K562 (cell line): ENCODE measurements at regions not wholly inside any gene's neighbourhood (a gene's known extent, or its start where the extent isn't known, plus 50 kb on each side); places are given as distances from the start of the nearest gene placed in this dataset.

ENCODE experiments used
- ATAC-seq: fragments of 200-7000 bp; cut with Tn5 transposase; 3 replicates; pipeline ENCODE4 v1.9.1; 2020; ENCODE audit warnings: moderate library complexity
- BruUV-seq: library from RNA; stranded (reverse); fragments of 400-500 nt; replicated peaks from 2 replicates; lab custom pipeline; 2021; lab: Mats Ljungman, UMichigan
- CTCF ChIA-PET: fragments of 300-600 bp; formaldehyde crosslinking; extraction: SDS; loops from one replicate; lab custom pipeline; 2021; ENCODE audit warnings: low intra/inter-chr PET ratio; lab: Yijun Ruan, JAX
- POLR2A ChIA-PET: fragments of 300-600, 350-650 bp; sonication (Branson Sonifier 250); formaldehyde crosslinking; extraction: SDS; loops from one replicate; lab custom pipeline; 2021; ENCODE audit warnings: antibody characterized with exemption, inconsistent platforms; lab: Yijun Ruan, JAX
- DNase-seq, 4 experiments: peaks; one replicate each; pipeline versions ENCODE4 v3.0.0 to v3.0.0-alpha.2; 2011 to 2018; ENCODE audit warnings: low spot score in 3 of 4, mixed read lengths in 3 of 4; ENCODE audit errors: extremely low read depth in 1 of 4
- FAIRE-seq: peaks from 2 replicates; lab custom pipeline; 2011; peaks lifted over from hg19 to GRCh38; lab: Jason Lieb, UNC
- H2AFZ ChIP-seq: 2 replicates; pipeline ENCODE4 v1.6.0; 2011; ENCODE audit warnings: low read depth, low read length, control low read depth, inconsistent platforms
- H3K27ac ChIP-seq: fragments of 200-600 bp; 3 replicates; pipeline ENCODE4 v1.8.0; 2011; ENCODE audit warnings: low read depth, mild to moderate bottlenecking, control low read depth, inconsistent platforms, low read length, moderate library complexity, mixed read lengths; ENCODE audit errors: extremely low read depth
- H3K27me3 ChIP-seq, 2 experiments: fragments of 300-600 bp in 1 of 2; 2 replicates in 1 of 2; 3 replicates in 1 of 2; pipeline versions ENCODE4 v1.6.0 to v1.8.0; 2011; ENCODE audit warnings: inconsistent platforms in 2 of 2, low read length in 2 of 2, mild to moderate bottlenecking in 1 of 2, mixed read lengths in 1 of 2, moderate library complexity in 1 of 2; ENCODE audit not compliant: control insufficient read depth in 2 of 2, insufficient read depth in 2 of 2
- H3K36me3 ChIP-seq: fragments of 300-600 bp; 3 replicates; pipeline ENCODE4 v1.8.0; 2011; ENCODE audit warnings: mild to moderate bottlenecking, low read length, inconsistent platforms; ENCODE audit not compliant: control insufficient read depth, insufficient read depth
- H3K4me1 ChIP-seq, 2 experiments: fragments of 200-600 bp in 1 of 2; replicated peaks in 1 of 2; 2 replicates in 1 of 2; 3 replicates in 1 of 2; pipeline versions ENCODE4 v1.5.1 to v1.8.0; 2011; ENCODE audit warnings: inconsistent platforms in 2 of 2, low read length in 2 of 2, mild to moderate bottlenecking in 1 of 2, mixed read lengths in 1 of 2, moderate library complexity in 1 of 2; ENCODE audit not compliant: control insufficient read depth in 2 of 2, insufficient read depth in 2 of 2
- H3K4me2 ChIP-seq: 2 replicates; pipeline ENCODE4 v1.6.1; 2011; ENCODE audit warnings: low read length, control low read depth, inconsistent platforms, mixed read lengths; ENCODE audit not compliant: insufficient read depth
- H3K4me3 ChIP-seq: fragments of 200-600 bp; sonication (generic), shearing (Covaris generic); 2 replicates; pipeline ENCODE4 v1.5.1; 2016; ENCODE audit warnings: control low read depth, inconsistent platforms
- H3K79me2 ChIP-seq: fragments of 200-600 bp; 3 replicates; pipeline ENCODE4 v1.8.0; 2011; ENCODE audit warnings: low read length, inconsistent platforms; ENCODE audit not compliant: control insufficient read depth, insufficient read depth
- H3K9ac ChIP-seq, 2 experiments: 2 replicates each; pipeline versions ENCODE4 v1.6.0 to v1.6.1; 2011; ENCODE audit warnings: low read depth in 2 of 2, low read length in 2 of 2, control low read depth in 1 of 2, inconsistent platforms in 1 of 2, mild to moderate bottlenecking in 1 of 2, mixed read lengths in 1 of 2; ENCODE audit not compliant: insufficient read depth in 1 of 2
- H3K9me1 ChIP-seq: one replicate; pipeline ENCODE4 v1.6.0; 2011; ENCODE audit warnings: inconsistent platforms, mild to moderate bottlenecking, low read length, moderate library complexity; ENCODE audit not compliant: control insufficient read depth, insufficient read depth
- H3K9me3 ChIP-seq: replicated peaks from 2 replicates; pipeline ENCODE4 v1.5.1; 2011; ENCODE audit warnings: low read depth, low read length, inconsistent platforms; ENCODE audit not compliant: control insufficient read depth, insufficient read depth
- H4K20me1 ChIP-seq: replicated peaks from 2 replicates; pipeline ENCODE4 v1.6.1; 2011; ENCODE audit warnings: low read length, inconsistent platforms, mixed read lengths; ENCODE audit not compliant: control insufficient read depth, insufficient read depth
- BDP1 ChIP-seq: IDR thresholded peaks from 3 replicates; pipeline ENCODE4 v1.6.1; 2011; ENCODE audit not compliant: insufficient read length, insufficient read depth
- BRCA1 ChIP-seq, 2 experiments: fragments of 450-650 bp in 1 of 2; sonication (generic) in 1 of 2; formaldehyde crosslinking in 1 of 2; IDR thresholded peaks; 2 replicates each; pipeline versions ENCODE4 v1.5.0 to v1.6.1; 2017 to 2020; ENCODE audit warnings: mild to moderate bottlenecking in 1 of 2, missing genetic modification reagents in 1 of 2
- CBX5 ChIP-seq: IDR thresholded peaks from 2 replicates; pipeline ENCODE4 v1.6.1; 2014; ENCODE audit warnings: low read depth, borderline replicate concordance
- NFATC3 ChIP-seq: fragments of 450-650 bp; IDR thresholded peaks from 2 replicates; pipeline ENCODE4 v1.6.1; 2017; ENCODE audit warnings: mild to moderate bottlenecking
- RBM25 ChIP-seq: fragments of 200-400 bp; formaldehyde crosslinking; IDR thresholded peaks from 2 replicates; pipeline ENCODE4 v1.6.1; 2018; ENCODE audit warnings: low read length, low read depth, moderate library complexity; ENCODE audit not compliant: severe bottlenecking
- SMARCE1 ChIP-seq: fragments of 450-650 bp; IDR thresholded peaks from 2 replicates; pipeline ENCODE4 v1.7.1; 2016; ENCODE audit warnings: mild to moderate bottlenecking
- ZFP36 ChIP-seq: fragments of 150-350 bp; IDR thresholded peaks from 2 replicates; pipeline ENCODE4 v1.6.1; 2018; ENCODE audit warnings: low read length, low read depth; ENCODE audit not compliant: partially characterized antibody
- ZNF354B ChIP-seq: fragments of 250-450 bp; sonication (Bioruptor Pico); IDR thresholded peaks from 2 replicates; pipeline ENCODE4 v1.4.0; 2020
- ZNF764 ChIP-seq: fragments of 250-450 bp; sonication (Bioruptor Pico); IDR thresholded peaks from 2 replicates; pipeline ENCODE4 v1.4.0; 2020; ENCODE audit warnings: low read depth, mild to moderate bottlenecking, moderate library complexity
- WGBS: fragments of 100-300 bp; shearing (Covaris generic); methylation state at CpG from one replicate; pipeline ENCODE4 v1.1.6; 2016; ENCODE audit warnings: low coverage, mixed read lengths; ENCODE audit not compliant: insufficient coverage; ENCODE audit errors: missing lambda C conversion rate; 5-methylcytosine and 5-hydroxymethylcytosine counted together
- in situ Hi-C: fragments of 300-500 bp; cut with MboI; formaldehyde crosslinking; loops from 4 replicates; pipeline ENCODE4 v1.15.0; 2018; ENCODE audit warnings: inconsistent platforms, mixed read lengths
- intact Hi-C: fragments of 100-400 bp; cut with micrococcal nuclease; formaldehyde crosslinking; loops from 2 replicates; pipeline ENCODE4 v1.14.2; 2022
- TF ChIP-seq, protein P1 (sequence below): fragments of 450-650 bp; formaldehyde crosslinking; IDR thresholded peaks from 2 replicates; pipeline ENCODE4 v1.4.0; 2022; ENCODE audit warnings: missing genetic modification characterization
- TF ChIP-seq, protein P2 (sequence below), 2 experiments: fragments of 450-650 bp; IDR thresholded peaks; 2 replicates each; pipeline ENCODE4 v1.6.1; 2018; ENCODE audit warnings: mild to moderate bottlenecking in 2 of 2, low read depth in 1 of 2; ENCODE audit not compliant: partially characterized antibody in 2 of 2

DNA sequence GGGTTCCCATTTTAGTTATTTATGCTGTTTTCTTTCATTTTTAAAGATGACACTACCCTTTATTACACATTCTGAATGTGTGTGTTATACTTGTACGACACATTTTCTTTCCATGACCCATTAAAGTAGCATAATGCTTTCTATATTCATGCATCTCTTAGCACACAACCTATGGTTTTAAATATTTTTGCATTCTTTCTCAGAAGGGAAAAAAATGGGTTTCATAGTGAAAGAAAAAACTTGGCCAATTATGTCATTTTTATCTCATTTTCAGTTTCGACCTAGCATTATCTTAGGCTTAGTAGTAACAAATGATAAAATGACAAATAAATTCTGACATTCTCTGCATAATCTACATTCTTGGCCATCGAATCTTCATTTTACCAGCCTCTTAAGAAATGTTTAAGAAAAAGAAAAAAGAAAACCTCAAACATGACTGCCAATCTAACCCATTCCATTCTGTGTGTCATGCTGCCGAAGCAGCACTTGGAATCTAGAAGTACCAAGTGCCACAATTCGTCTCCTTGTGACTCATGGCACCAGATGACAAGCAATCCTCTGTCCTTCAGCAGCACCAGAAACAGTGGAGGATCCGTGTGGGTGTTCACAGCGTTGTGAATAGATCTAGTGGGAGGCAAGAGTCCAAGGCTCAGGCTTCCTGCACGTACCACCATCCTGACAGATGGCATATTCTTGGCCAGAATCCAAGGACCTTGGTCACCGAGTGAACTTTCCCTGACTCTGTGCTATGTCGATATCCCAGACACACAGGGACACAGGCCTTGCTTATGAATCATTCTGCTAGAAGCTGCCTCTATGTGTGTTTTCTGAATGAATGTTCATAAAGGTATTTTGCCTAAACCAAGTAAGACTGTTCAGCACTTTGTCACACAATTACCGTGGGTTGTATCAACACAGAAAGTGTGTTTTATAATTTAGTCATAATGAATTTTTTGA is 502.7 kb downstream of the NR2F1-AS1 start:
- no peaks in the 10 kb centered on the region for H3K9me1 ChIP-seq
- intact Hi-C loops (no loop called here), in situ Hi-C loops (no loop called here)
- H2AFZ ChIP-seq = no peak overlapping the region
- ATAC-seq (no peak), FAIRE-seq (no peak), DNase-seq (no peak)
- no peak overlapping the region for H3K4me2 ChIP-seq
- no peaks in the 10 kb centered on the region for H3K27me3 ChIP-seq
- POLR2A ChIA-PET = no interaction called here
- CTCF ChIA-PET = no interaction called here
- no peaks in the 10 kb centered on the region for H4K20me1 ChIP-seq
- H3K27ac ChIP-seq = no peak overlapping the region
- BruUV-seq = no TSS peak
- no peaks in the 10 kb centered on the region for H3K79me2 ChIP-seq
- no peak for TF ChIP-seq ZNF764 (CRISPR knock-in tag)
- TF ChIP-seq RBM25 = no peak
- TF ChIP-seq NFATC3 = no peak
- no peak for TF ChIP-seq SMARCE1
- TF ChIP-seq BRCA1 (IDR thresholded peaks at IDR 0.05) = no peak
- no peak for TF ChIP-seq BRCA1 (CRISPR knock-in tag; IDR thresholded peaks at IDR 0.05)
- TF ChIP-seq ZFP36 = no peak
- TF ChIP-seq BDP1 = no peak
- TF ChIP-seq ZNF354B (CRISPR knock-in tag) = no peak
- no peak for TF ChIP-seq CBX5
- TF ChIP-seq, protein P1, sequence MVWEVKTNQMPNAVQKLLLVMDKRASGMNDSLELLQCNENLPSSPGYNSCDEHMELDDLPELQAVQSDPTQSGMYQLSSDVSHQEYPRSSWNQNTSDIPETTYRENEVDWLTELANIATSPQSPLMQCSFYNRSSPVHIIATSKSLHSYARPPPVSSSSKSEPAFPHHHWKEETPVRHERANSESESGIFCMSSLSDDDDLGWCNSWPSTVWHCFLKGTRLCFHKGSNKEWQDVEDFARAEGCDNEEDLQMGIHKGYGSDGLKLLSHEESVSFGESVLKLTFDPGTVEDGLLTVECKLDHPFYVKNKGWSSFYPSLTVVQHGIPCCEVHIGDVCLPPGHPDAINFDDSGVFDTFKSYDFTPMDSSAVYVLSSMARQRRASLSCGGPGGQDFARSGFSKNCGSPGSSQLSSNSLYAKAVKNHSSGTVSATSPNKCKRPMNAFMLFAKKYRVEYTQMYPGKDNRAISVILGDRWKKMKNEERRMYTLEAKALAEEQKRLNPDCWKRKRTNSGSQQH = no peak
- TF ChIP-seq, protein P2, sequence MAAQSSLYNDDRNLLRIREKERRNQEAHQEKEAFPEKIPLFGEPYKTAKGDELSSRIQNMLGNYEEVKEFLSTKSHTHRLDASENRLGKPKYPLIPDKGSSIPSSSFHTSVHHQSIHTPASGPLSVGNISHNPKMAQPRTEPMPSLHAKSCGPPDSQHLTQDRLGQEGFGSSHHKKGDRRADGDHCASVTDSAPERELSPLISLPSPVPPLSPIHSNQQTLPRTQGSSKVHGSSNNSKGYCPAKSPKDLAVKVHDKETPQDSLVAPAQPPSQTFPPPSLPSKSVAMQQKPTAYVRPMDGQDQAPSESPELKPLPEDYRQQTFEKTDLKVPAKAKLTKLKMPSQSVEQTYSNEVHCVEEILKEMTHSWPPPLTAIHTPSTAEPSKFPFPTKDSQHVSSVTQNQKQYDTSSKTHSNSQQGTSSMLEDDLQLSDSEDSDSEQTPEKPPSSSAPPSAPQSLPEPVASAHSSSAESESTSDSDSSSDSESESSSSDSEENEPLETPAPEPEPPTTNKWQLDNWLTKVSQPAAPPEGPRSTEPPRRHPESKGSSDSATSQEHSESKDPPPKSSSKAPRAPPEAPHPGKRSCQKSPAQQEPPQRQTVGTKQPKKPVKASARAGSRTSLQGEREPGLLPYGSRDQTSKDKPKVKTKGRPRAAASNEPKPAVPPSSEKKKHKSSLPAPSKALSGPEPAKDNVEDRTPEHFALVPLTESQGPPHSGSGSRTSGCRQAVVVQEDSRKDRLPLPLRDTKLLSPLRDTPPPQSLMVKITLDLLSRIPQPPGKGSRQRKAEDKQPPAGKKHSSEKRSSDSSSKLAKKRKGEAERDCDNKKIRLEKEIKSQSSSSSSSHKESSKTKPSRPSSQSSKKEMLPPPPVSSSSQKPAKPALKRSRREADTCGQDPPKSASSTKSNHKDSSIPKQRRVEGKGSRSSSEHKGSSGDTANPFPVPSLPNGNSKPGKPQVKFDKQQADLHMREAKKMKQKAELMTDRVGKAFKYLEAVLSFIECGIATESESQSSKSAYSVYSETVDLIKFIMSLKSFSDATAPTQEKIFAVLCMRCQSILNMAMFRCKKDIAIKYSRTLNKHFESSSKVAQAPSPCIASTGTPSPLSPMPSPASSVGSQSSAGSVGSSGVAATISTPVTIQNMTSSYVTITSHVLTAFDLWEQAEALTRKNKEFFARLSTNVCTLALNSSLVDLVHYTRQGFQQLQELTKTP (IDR thresholded peaks at IDR 0.05; ENCODE audit: low read depth in 1 of 2, partially characterized antibody in 2 of 2) = no peak
- TF ChIP-seq, all 486 proteins: peak for 0
- no peak overlapping the region for H3K4me3 ChIP-seq
- peaks cover 2% of the 10 kb centered on the region for H3K9me3 ChIP-seq
- H3K9ac ChIP-seq = no peak overlapping the region
- no peaks in the 10 kb centered on the region for H3K4me1 ChIP-seq
- H3K36me3 ChIP-seq = no peaks in the 10 kb centered on the region
- 0% methylated on average over 11 of the region's 11 CpGs for WGBS
